WTC11 (cell line): ENCODE measurements at regions not wholly inside any gene's neighbourhood (a gene's known extent, or its start where the extent isn't known, plus 50 kb on each side); places are given as distances from the start of the nearest gene placed in this dataset.

ENCODE experiments used
- ATF2 ChIP-seq: sonication (generic); formaldehyde crosslinking; IDR thresholded peaks from 2 replicates; pipeline ENCODE4 v1.8.1; 2022; ENCODE audit warnings: low read depth, missing genetic modification reagents, borderline replicate concordance
- CTCF ChIP-seq: fragments of 200-600 bp; IDR thresholded peaks from 2 replicates; pipeline ENCODE4 v1.8.0; 2022; ENCODE audit warnings: antibody characterized with exemption
- ESRRA ChIP-seq: sonication (generic); formaldehyde crosslinking; IDR thresholded peaks from 2 replicates; pipeline ENCODE4 v1.8.1; 2022; ENCODE audit warnings: mild to moderate bottlenecking, missing genetic modification reagents, borderline replicate concordance
- FOXP1 ChIP-seq: sonication (generic); formaldehyde crosslinking; IDR thresholded peaks from 2 replicates; pipeline ENCODE4 v1.8.0; 2022; ENCODE audit warnings: missing genetic modification reagents, mild to moderate bottlenecking, moderate library complexity, borderline replicate concordance
- NFYB ChIP-seq: sonication (generic); formaldehyde crosslinking; conservative IDR thresholded peaks from 2 replicates; pipeline ENCODE4 v1.8.0; 2022; ENCODE audit warnings: low read depth, missing genetic modification reagents
- STAT6 ChIP-seq: sonication (generic); formaldehyde crosslinking; conservative IDR thresholded peaks from 2 replicates; pipeline ENCODE4 v1.8.1; 2023; ENCODE audit warnings: mild to moderate bottlenecking, low read depth, missing genetic modification reagents, moderate library complexity
- TP53 ChIP-seq: sonication (generic); formaldehyde crosslinking; IDR thresholded peaks from 2 replicates; pipeline ENCODE4 v1.8.1; 2023; ENCODE audit warnings: mild to moderate bottlenecking, missing genetic modification reagents
- USF2 ChIP-seq: sonication (generic); formaldehyde crosslinking; IDR thresholded peaks from 2 replicates; pipeline ENCODE4 v1.8.1; 2023; ENCODE audit warnings: mild to moderate bottlenecking, missing genetic modification reagents, moderate library complexity
- ZNF121 ChIP-seq: sonication (generic); formaldehyde crosslinking; IDR thresholded peaks from 2 replicates; pipeline ENCODE4 v1.8.0; 2023; ENCODE audit warnings: missing genetic modification reagents

- no peak for TF ChIP-seq CTCF
- no peak for TF ChIP-seq TP53 (CRISPR knock-in tag)
- TF ChIP-seq FOXP1 (CRISPR knock-in tag), result no peak
- TF ChIP-seq USF2, result no peak
- no peak for TF ChIP-seq ESRRA (CRISPR knock-in tag)
- TF ChIP-seq NFYB (CRISPR knock-in tag), result no peak
- no peak for TF ChIP-seq ZNF121 (CRISPR knock-in tag)
- no peak for TF ChIP-seq STAT6 (CRISPR knock-in tag)
- no peak for TF ChIP-seq ATF2 (CRISPR knock-in tag)
These were observed 68.2 kb downstream of the LRATD1 start for GRCh38 chr2:14700753-14701152.
